T-helper 9 cell (primary cell): ENCODE measurements at regions not wholly inside any gene's neighbourhood (a gene's known extent, or its start where the extent isn't known, plus 50 kb on each side); places are given as distances from the start of the nearest gene placed in this dataset.
"Not testable (repeated sequence)": the region's sequence is repeated elsewhere in the genome, so short reads cannot be mapped to it uniquely, and the experiment has no call there.

Experiments
- DNase-seq: peaks from one replicate; pipeline ENCODE4 v3.0.0-alpha.2; 2020

- no peak for DNase-seq
Measured at GRCh38 chr20:43836790-43837189, 77.9 kb upstream of the TOX2 start.

- no peak for DNase-seq
Measured at GRCh38 chr20:43835944-43836508, 78.6 kb upstream of the TOX2 start.

GRCh38 chr20:43833511-43834395 is 80.9 kb upstream of the TOX2 start:
- no peak for DNase-seq

GRCh38 chr20:43832961-43833360 is 81.7 kb upstream of the TOX2 start:
- DNase-seq = no peak

GRCh38 chr20:43832096-43832816 is 82.4 kb upstream of the TOX2 start:
- no peak for DNase-seq

- DNase-seq = no peak
Measured at GRCh38 chr20:43831481-43832065, 83.1 kb upstream of the TOX2 start.

GRCh38 chr20:43830883-43831282 is 83.8 kb upstream of the TOX2 start:
- no peak for DNase-seq

- no peak for DNase-seq
Measured at GRCh38 chr20:43829951-43830690, 84.5 kb upstream of the TOX2 start.

- no peak for DNase-seq
Measured at GRCh38 chr20:43827940-43828562, 86.6 kb upstream of the TOX2 start.

GRCh38 chr20:43826943-43827342 is 87.7 kb upstream of the TOX2 start:
- not testable (repeated sequence) for DNase-seq

GRCh38 chr20:43825581-43825980 is 89.1 kb upstream of the TOX2 start:
- no peak for DNase-seq

GRCh38 chr20:43825051-43825402 is 89.6 kb upstream of the TOX2 start:
- no peak for DNase-seq

GRCh38 chr20:43824309-43825050 is 90.2 kb upstream of the TOX2 start:
- DNase-seq = no peak

- DNase-seq = no peak
Measured at GRCh38 chr20:43821795-43822194, 92.9 kb upstream of the TOX2 start.

- no peak for DNase-seq
Measured at GRCh38 chr20:43820731-43821330, 93.8 kb upstream of the TOX2 start.

- no peak for DNase-seq
Measured at GRCh38 chr20:43812216-43812615, 85.4 kb upstream of the GTSF1L start.

- DNase-seq = no peak
Measured at GRCh38 chr20:43809206-43809819, 82.5 kb upstream of the GTSF1L start.

GRCh38 chr20:43804781-43805180 is 78.0 kb upstream of the GTSF1L start:
- DNase-seq = no peak

GRCh38 chr20:43803276-43803675 is 76.5 kb upstream of the GTSF1L start:
- DNase-seq = no peak

GRCh38 chr20:43800186-43800585 is 73.4 kb upstream of the GTSF1L start:
- DNase-seq = no peak

GRCh38 chr20:43799741-43800140 is 72.9 kb upstream of the GTSF1L start:
- no peak for DNase-seq
